ENCODE measurements at regions not wholly inside any gene's neighbourhood (a gene's known extent, or its start where the extent isn't known, plus 50 kb on each side); places are given as distances from the start of the nearest gene placed in this dataset.

DNA sequence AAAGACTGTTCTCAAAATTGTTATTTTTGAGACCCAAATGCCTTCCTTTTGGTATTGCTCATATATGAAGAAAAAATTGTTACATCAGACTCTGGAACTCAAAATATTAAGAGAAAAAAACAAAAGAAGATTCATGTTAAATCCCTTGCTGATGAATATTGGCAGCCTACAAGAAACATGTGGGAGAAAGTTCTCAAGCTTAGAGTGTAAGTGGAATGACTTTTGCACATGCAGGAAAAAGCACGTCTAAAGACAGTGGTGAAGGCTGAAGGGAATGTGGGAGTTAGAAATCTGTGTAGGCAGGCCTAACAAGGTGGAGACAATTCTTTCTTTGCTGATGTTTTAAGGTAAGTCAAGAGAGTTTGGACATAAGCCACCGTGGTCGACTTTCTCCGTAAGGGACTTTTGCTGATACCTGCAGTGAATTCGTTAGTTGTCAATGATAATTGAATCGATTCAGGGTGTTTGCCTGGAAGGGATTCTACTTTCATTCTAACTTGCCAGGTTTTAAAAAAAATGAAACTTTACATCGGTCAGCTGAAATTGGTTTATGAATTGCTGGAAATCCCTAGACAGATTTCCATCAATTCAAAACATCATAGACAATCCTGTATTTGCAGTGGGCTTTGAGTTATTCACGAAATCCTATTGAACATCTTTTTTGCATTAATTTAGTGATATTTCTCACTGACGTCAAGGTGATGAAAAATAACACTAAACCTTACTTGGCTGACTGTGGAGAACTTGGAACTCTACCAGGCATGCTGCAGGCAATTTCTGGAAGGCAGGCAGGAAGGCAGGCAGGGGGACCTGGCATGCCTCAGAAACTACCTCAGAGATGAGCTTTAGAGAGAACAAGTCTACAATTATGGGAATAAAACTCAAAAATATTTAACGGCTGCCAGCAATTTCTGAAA, 359.1 kb upstream of the ADAMTSL1 start:
- TF ChIP-seq, protein P1, sequence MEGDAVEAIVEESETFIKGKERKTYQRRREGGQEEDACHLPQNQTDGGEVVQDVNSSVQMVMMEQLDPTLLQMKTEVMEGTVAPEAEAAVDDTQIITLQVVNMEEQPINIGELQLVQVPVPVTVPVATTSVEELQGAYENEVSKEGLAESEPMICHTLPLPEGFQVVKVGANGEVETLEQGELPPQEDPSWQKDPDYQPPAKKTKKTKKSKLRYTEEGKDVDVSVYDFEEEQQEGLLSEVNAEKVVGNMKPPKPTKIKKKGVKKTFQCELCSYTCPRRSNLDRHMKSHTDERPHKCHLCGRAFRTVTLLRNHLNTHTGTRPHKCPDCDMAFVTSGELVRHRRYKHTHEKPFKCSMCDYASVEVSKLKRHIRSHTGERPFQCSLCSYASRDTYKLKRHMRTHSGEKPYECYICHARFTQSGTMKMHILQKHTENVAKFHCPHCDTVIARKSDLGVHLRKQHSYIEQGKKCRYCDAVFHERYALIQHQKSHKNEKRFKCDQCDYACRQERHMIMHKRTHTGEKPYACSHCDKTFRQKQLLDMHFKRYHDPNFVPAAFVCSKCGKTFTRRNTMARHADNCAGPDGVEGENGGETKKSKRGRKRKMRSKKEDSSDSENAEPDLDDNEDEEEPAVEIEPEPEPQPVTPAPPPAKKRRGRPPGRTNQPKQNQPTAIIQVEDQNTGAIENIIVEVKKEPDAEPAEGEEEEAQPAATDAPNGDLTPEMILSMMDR (IDR thresholded peaks at IDR 0.05), result no peak
- TF ChIP-seq POLR2A (IDR thresholded peaks at IDR 0.05) (no peak), POLR2AphosphoS5 (IDR thresholded peaks at IDR 0.05) (no peak)
